ENCODE measurements at regions not wholly inside any gene's neighbourhood (a gene's known extent, or its start where the extent isn't known, plus 50 kb on each side); places are given as distances from the start of the nearest gene placed in this dataset.

GRCh38 chr4:111873801-111874200 is 271.5 kb upstream of the FAM241A start:
- in situ Hi-C loops (cut with MboI) = no loop called here
- CTCF ChIA-PET = interaction anchor here (1.0 to 1.3 kb wide), 4 partner anchors 9 to 186 kb away, joined by 3 to 6 read pairs (median 4); no protein-coding TSS in a partner anchor

More at GRCh38 chr4:111873801-111874200, 271.5 kb upstream of the FAM241A start:
- FAIRE-seq (no peak), ATAC-seq (no peak), DNase-seq (ENCODE audit: low read depth, low spot score) (no peak)
- intact Hi-C loops (cut with micrococcal nuclease; ENCODE audit: unreplicated experiment) = no loop called here
- Histone ChIP-seq H3K4me1 (ENCODE audit: control insufficient read depth, insufficient read depth, low read length) (no peaks in the 10 kb centered on the region), H3K4me2 (ENCODE audit: control insufficient read depth, insufficient read depth) (no peak overlapping the region), H3K27me3 (replicated peaks in 1 of 2; ENCODE audit: control insufficient read depth in 2 of 2, insufficient read depth in 2 of 2, low read length in 1 of 2) (no peaks in the 10 kb centered on the region), H3K9me3 (replicated peaks; ENCODE audit: control insufficient read depth, insufficient read depth, low read length) (no peaks in the 10 kb centered on the region), H3K36me3 (ENCODE audit: control insufficient read depth in 2 of 2, insufficient read depth in 2 of 2, low read length in 1 of 2) (no peaks in the 10 kb centered on the region), H3K79me2 (ENCODE audit: control insufficient read depth, insufficient read depth, low read length) (no peaks in the 10 kb centered on the region), H4K20me1 (ENCODE audit: control insufficient read depth, insufficient read depth) (no peaks in the 10 kb centered on the region), H2AFZ (ENCODE audit: control insufficient read depth, low read depth, low read length) (no peak overlapping the region), H3K27ac (ENCODE audit: control insufficient read depth, insufficient read depth) (no peak overlapping the region), H3K9ac (ENCODE audit: control insufficient read depth, insufficient read depth, low read length) (no peak overlapping the region), H3K4me3 (no peak overlapping the region)
- ChIA-PET POLR2A (interaction anchor here (0.7 kb wide), 2 partner anchors 45 to 310 kb away, joined by 4 to 7 read pairs; no protein-coding TSS in a partner anchor), RAD21 (ENCODE audit: unreplicated experiment) (interaction anchor here (1.1 to 1.2 kb wide), 2 partner anchors 19 to 64 kb away, joined by 3 to 4 read pairs; no protein-coding TSS in a partner anchor), SMC1A (ENCODE audit: uncharacterized antibody, unreplicated experiment) (interaction anchor here (0.7 to 1.3 kb wide), 4 partner anchors 9 to 340 kb away, joined by 3 to 5 read pairs (median 3); no protein-coding TSS in a partner anchor)
- no TSS peak for BruUV-seq (replicated peaks)
- no peak for TF ChIP-seq PKNOX1 (IDR thresholded peaks at IDR 0.05)
- TF ChIP-seq STAT3 (IDR thresholded peaks at IDR 0.05; ENCODE audit: low read depth, low read length) = no peak
- TF ChIP-seq MEF2B (IDR thresholded peaks at IDR 0.05; ENCODE audit: partially characterized antibody, poor library complexity, severe bottlenecking) = no peak
- TF ChIP-seq, protein P1, sequence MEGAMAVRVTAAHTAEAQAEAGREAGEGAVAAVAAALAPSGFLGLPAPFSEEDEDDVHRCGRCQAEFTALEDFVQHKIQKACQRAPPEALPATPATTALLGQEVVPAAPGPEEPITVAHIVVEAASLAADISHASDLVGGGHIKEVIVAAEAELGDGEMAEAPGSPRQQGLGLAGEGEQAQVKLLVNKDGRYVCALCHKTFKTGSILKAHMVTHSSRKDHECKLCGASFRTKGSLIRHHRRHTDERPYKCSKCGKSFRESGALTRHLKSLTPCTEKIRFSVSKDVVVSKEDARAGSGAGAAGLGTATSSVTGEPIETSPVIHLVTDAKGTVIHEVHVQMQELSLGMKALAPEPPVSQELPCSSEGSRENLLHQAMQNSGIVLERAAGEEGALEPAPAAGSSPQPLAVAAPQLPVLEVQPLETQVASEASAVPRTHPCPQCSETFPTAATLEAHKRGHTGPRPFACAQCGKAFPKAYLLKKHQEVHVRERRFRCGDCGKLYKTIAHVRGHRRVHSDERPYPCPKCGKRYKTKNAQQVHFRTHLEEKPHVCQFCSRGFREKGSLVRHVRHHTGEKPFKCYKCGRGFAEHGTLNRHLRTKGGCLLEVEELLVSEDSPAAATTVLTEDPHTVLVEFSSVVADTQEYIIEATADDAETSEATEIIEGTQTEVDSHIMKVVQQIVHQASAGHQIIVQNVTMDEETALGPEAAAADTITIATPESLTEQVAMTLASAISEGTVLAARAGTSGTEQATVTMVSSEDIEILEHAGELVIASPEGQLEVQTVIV (IDR thresholded peaks at IDR 0.05; ENCODE audit: borderline replicate concordance, partially characterized antibody) = no peak
- no peak for TF ChIP-seq CBX5 (IDR thresholded peaks at IDR 0.05; ENCODE audit: low read depth)
- TF ChIP-seq RELA (IDR thresholded peaks at IDR 0.05; ENCODE audit: borderline replicate concordance, partially characterized antibody) = no peak
- TF ChIP-seq, protein P2, sequence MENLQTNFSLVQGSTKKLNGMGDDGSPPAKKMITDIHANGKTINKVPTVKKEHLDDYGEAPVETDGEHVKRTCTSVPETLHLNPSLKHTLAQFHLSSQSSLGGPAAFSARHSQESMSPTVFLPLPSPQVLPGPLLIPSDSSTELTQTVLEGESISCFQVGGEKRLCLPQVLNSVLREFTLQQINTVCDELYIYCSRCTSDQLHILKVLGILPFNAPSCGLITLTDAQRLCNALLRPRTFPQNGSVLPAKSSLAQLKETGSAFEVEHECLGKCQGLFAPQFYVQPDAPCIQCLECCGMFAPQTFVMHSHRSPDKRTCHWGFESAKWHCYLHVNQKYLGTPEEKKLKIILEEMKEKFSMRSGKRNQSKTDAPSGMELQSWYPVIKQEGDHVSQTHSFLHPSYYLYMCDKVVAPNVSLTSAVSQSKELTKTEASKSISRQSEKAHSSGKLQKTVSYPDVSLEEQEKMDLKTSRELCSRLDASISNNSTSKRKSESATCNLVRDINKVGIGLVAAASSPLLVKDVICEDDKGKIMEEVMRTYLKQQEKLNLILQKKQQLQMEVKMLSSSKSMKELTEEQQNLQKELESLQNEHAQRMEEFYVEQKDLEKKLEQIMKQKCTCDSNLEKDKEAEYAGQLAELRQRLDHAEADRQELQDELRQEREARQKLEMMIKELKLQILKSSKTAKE (IDR thresholded peaks at IDR 0.05; ENCODE audit: low read depth, poor library complexity, severe bottlenecking) = no peak
- TF ChIP-seq HDGF (IDR thresholded peaks at IDR 0.05) = no peak
- no peak for TF ChIP-seq ZNF622 (IDR thresholded peaks at IDR 0.05)
- TF ChIP-seq ZNF207 (IDR thresholded peaks at IDR 0.05; ENCODE audit: borderline replicate concordance) = no peak
- TF ChIP-seq ZNF217 (IDR thresholded peaks at IDR 0.05) = no peak
- no peak for TF ChIP-seq FOXM1 (IDR thresholded peaks at IDR 0.05; ENCODE audit: low read depth, low read length)
- TF ChIP-seq SP1 (IDR thresholded peaks at IDR 0.05; ENCODE audit: low read depth, low read length) = no peak
- TF ChIP-seq ZZZ3 (IDR thresholded peaks at IDR 0.05; ENCODE audit: control insufficient read depth, insufficient read length, low read depth) = no peak
- TF ChIP-seq EP300 (IDR thresholded peaks at IDR 0.05; ENCODE audit: borderline replicate concordance in 1 of 2, control insufficient read depth in 1 of 2, low read depth in 2 of 2, low read length in 2 of 2) = no peak
- no peak for TF ChIP-seq SREBF2 (IDR thresholded peaks at IDR 0.05; ENCODE audit: low read length)
- 20% methylated on average over 4 of the region's 4 CpGs for WGBS (ENCODE audit: insufficient coverage, insufficient replicate concordance, low lambda C conversion rate, missing lambda C conversion rate)
